ENCODE measurements at regions not wholly inside any gene's neighbourhood (a gene's known extent, or its start where the extent isn't known, plus 50 kb on each side); places are given as distances from the start of the nearest gene placed in this dataset.
"Not testable (repeated sequence)": the region's sequence is repeated elsewhere in the genome, so short reads cannot be mapped to it uniquely, and the experiment has no call there.

DNA sequence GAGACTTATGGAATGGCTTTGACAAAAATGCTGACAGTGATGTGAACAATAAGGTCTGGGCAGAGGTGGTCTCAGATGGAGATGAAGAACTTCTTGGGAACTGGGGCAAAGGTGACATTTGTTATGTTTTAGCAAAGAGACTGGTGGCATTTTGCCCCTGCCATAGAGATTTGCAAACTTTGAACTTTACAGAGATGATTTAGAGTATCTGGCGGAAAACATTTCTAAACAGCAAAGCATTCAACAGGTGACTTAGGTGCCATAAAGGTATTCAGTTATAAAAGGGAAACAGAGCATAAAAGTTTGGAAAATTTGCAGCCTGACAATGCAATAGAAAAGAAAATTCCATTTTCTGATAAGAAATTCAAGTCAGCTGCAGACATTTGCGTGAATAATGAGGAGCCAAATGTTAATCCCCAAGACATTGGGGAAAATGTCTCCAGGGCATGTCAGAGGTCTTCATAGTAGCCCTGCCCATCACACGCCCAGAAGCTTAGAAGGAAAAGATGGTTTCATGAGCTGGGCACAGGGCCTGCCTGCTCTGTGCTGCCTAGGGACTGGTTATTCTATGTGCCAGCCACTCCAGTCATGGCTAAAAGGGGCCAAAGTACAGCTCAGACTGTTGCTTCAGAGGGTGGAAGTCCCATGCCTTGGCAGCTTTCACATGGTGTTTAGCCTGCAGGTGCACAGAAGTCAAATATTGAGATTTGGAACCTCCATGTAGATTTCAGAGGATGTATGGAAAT lies 782.2 kb downstream of the TRAM1L1 start:
- TF ChIP-seq CTCF (conservative IDR thresholded peaks at IDR 0.05) (no peak), ZFX (IDR thresholded peaks at IDR 0.05) (no peak)
- no peak overlapping the region for H3K27ac ChIP-seq

DNA sequence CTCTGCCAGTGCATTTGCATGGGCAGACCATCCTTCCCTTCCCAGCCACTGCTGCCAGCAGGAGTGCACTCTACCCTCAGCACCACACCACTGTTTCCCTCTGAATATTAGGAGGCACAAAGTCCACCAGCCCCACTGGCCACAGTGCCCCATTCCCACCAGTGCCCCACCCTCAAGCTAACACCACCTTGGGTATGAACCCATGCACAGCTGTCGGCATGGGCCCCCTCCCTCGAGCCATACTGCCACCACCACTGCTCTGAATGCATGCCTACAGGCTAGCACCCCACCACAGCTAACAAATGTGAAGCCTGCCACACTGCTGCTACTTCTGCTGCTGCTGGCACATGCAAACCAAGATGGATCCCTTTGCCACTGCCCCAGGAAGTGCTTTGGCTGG lies 810.4 kb downstream of the TRAM1L1 start:
- TF ChIP-seq CTCF (conservative IDR thresholded peaks at IDR 0.05), result no peak
- TF ChIP-seq ZFX (IDR thresholded peaks at IDR 0.05), result no peak
- H3K27ac ChIP-seq, result no peak overlapping the region

GRCh38 chr4:116272336-116272735 lies 813.0 kb downstream of the TRAM1L1 start:
- no peak overlapping the region for H3K27ac ChIP-seq
- TF ChIP-seq ZFX (IDR thresholded peaks at IDR 0.05) (no peak), CTCF (conservative IDR thresholded peaks at IDR 0.05) (no peak)

DNA sequence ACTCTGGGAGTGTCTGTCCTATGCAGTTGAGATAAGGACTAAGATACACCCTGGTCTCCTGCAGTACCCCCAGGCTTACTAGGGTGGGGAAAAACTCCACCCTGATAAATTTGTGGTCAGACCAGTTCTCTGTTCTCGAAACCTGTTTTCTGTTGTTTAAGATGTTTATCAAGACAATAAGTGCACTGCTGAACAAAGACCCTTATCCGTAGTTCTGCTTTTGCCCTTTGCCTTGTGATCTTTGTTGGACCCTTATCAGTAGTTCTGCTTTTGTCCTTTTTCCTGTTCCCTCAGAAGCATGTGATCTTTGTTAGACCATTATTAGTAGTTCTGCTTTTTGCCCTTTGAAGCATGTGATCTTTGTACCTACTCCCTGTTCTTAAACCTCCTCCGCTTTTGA lies 824.4 kb downstream of the TRAM1L1 start:
- not testable (repeated sequence) for H3K27ac ChIP-seq

- TF ChIP-seq CTCF (conservative IDR thresholded peaks at IDR 0.05) (no peak), ZFX (IDR thresholded peaks at IDR 0.05) (no peak)
- no peak overlapping the region for H3K27ac ChIP-seq
Measured at GRCh38 chr4:116244771-116245170, 840.6 kb downstream of the TRAM1L1 start.

DNA sequence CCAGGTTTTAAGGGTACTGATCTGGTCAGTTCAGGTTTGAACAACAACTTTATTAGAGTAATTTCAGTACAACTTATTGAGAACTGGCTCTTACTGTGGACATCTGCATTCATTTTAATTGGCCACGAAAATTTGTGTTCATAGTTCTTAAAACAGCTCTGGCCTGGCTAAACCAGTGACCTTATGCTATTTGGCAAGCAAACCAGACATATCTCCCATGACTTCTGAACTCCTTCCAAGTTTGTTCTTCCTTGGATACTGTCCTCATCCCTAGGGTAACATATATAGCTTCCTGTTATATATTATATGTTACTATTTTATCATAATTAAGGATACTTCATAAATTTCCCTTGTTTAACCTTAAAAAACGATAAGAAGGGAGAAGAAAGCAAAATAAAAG lies 841.9 kb downstream of the TRAM1L1 start:
- no peak overlapping the region for H3K27ac ChIP-seq
- TF ChIP-seq CTCF (conservative IDR thresholded peaks at IDR 0.05) (no peak), ZFX (IDR thresholded peaks at IDR 0.05) (no peak)

DNA sequence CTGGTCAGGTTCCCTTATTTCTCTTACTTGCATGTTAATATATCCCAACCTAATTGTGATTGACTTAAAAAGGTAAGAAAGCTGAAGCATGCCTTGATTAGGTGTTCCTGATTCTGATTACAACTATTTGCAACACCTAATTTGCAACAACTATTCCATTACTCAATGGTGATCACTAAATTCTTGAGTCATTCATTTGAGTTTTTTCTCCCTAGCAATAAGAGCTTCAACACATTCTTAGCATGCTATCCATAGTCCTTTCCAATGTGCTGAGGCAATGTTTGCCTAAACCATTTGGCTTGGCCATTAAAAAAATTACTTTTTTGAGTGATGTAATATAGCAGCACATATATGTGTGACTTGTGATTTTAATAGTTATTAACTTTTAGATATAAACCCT lies 851.4 kb downstream of the TRAM1L1 start:
- no peak overlapping the region for H3K27ac ChIP-seq
- no peak for TF ChIP-seq ZFX (IDR thresholded peaks at IDR 0.05)
- no peak for TF ChIP-seq CTCF (conservative IDR thresholded peaks at IDR 0.05)

DNA sequence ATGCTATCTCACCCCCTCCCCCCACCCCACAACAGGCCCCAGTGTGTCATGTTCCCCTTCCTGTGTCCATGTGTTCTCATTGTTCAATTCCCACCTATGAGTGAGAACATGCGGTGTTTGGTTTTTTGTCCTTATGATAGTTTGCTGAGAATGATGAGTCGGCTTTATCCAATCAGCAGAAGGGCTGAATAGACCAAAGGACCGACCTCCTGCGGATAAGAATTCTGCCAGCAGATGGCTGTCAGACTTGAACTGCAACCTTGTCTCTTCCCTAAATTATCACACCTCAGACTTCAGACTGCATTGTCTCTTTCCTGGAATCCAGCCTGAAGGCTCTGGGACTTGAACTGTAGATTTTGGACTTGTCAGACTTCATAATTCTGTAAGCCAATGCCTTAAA lies 853.4 kb downstream of the TRAM1L1 start:
- peak; percentile 22 for TF ChIP-seq CTCF (conservative IDR thresholded peaks at IDR 0.05)
- H3K27ac ChIP-seq, result not testable (repeated sequence)

Measured in C4-2B (cell line).